ENCODE measurements at regions not wholly inside any gene's neighbourhood (a gene's known extent, or its start where the extent isn't known, plus 50 kb on each side); places are given as distances from the start of the nearest gene placed in this dataset.
A peak's percentile ranks its signal among the peaks of the same experiment; 100 is the strongest.

DNA sequence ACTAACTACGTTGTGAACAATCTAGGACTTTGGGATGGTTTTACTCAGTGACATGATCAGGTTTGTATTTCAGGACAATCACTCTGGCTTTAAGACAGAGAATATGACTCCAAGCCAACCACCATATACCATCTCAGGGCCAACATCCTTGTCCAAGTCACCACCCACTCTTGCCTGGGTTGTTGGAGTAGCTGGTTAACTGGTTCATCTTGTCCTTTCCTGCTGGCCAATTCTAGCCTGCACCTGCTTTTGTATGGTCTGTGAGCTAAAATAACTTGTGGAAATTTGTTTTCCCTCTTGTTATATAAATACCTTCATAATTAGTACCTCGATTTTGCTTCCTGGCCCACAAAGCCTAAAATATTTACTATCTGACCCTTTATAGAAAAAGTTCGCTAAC, 306.8 kb upstream of the STT3B start:
- Mint-ChIP-seq H3K27me3 (ENCODE audit: insufficient read depth, low read depth, poor library complexity) (peaks cover 2% of the 10 kb centered on the region), H3K4me3 (no peak overlapping the region), H3K27ac (no peak overlapping the region), H3K36me3 (ENCODE audit: low read depth) (no peaks in the 10 kb centered on the region), H3K9me3 (no peaks in the 10 kb centered on the region), H3K4me1 (peaks cover 15% of the 10 kb centered on the region; the same call in 2 of the 3 replicates)
- Histone ChIP-seq H2AFZ (peak overlapping the region; percentile 18; the same call in 1 of the 2 replicates), H3K4me1 (ENCODE audit: insufficient read depth) (peaks cover 6% of the 10 kb centered on the region; the same call in 1 of the 2 replicates), H3K4me3 (no peak overlapping the region), H3K27ac (ENCODE audit: low read depth) (no peak overlapping the region), H3K79me2 (replicated peaks; ENCODE audit: insufficient read depth) (no peaks in the 10 kb centered on the region), H3K4me2 (no peak overlapping the region), H4K20me1 (replicated peaks; ENCODE audit: insufficient read depth) (no peaks in the 10 kb centered on the region), H3K27me3 (ENCODE audit: insufficient read depth) (no peaks in the 10 kb centered on the region), H3F3A (replicated peaks; ENCODE audit: low read depth) (no peaks in the 10 kb centered on the region), H3K36me3 (ENCODE audit: insufficient read depth) (no peaks in the 10 kb centered on the region), H3K9me2 (ENCODE audit: insufficient read depth) (peaks cover 7% of the 10 kb centered on the region)
- ATAC-seq (no peak), DNase-seq (ENCODE audit: low spot score) (no peak)
- no peak for TF ChIP-seq ZNF331 (CRISPR knock-in tag; IDR thresholded peaks at IDR 0.05; ENCODE audit: low read depth)
- TF ChIP-seq STAT1 (IDR thresholded peaks at IDR 0.05; ENCODE audit: unreplicated experiment) = no peak
- TF ChIP-seq, protein P1, sequence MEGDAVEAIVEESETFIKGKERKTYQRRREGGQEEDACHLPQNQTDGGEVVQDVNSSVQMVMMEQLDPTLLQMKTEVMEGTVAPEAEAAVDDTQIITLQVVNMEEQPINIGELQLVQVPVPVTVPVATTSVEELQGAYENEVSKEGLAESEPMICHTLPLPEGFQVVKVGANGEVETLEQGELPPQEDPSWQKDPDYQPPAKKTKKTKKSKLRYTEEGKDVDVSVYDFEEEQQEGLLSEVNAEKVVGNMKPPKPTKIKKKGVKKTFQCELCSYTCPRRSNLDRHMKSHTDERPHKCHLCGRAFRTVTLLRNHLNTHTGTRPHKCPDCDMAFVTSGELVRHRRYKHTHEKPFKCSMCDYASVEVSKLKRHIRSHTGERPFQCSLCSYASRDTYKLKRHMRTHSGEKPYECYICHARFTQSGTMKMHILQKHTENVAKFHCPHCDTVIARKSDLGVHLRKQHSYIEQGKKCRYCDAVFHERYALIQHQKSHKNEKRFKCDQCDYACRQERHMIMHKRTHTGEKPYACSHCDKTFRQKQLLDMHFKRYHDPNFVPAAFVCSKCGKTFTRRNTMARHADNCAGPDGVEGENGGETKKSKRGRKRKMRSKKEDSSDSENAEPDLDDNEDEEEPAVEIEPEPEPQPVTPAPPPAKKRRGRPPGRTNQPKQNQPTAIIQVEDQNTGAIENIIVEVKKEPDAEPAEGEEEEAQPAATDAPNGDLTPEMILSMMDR (conservative IDR thresholded peaks at IDR 0.05; ENCODE audit: low read depth in 2 of 2) = no peak
- no peak for TF ChIP-seq ETS1 (IDR thresholded peaks at IDR 0.05)
- no peak for TF ChIP-seq POLR2AphosphoS5 (IDR thresholded peaks at IDR 0.05; ENCODE audit: low read depth)
- TF ChIP-seq EZH2phosphoT487 (IDR thresholded peaks at IDR 0.05; ENCODE audit: unreplicated experiment) = no peak
- no peak for TF ChIP-seq ZNF114 (CRISPR knock-in tag; IDR thresholded peaks at IDR 0.05)
- no peak for TF ChIP-seq NANOG (IDR thresholded peaks at IDR 0.05; ENCODE audit: borderline replicate concordance)

DNA sequence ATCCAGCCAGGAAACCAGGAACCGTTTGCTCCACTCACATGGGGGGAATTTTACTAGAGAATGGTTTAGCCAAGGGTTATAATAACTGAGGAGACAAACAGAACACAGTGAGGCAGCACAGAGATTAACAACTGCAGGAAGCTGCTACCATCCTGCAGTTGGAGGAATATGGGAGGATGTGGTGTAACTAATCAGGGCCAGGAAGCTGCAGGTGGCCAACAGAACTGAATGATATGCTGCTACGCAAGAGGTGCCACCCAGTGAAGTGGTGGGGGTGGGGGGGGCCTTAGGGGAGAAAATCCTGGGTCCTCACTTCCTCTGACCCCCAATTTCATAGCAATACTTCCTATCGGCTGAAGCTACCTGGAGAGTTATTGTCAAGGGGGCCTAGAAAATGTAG, 306.4 kb upstream of the STT3B start:
- Mint-ChIP-seq H3K4me1 (peaks cover 15% of the 10 kb centered on the region; the same call in 2 of the 3 replicates), H3K27ac (no peak overlapping the region)
- TF ChIP-seq, protein P1 (conservative IDR thresholded peaks at IDR 0.05; ENCODE audit: low read depth in 2 of 2) = no peak
- TF ChIP-seq EZH2phosphoT487 (IDR thresholded peaks at IDR 0.05; ENCODE audit: unreplicated experiment) (no peak), NANOG (IDR thresholded peaks at IDR 0.05; ENCODE audit: borderline replicate concordance) (no peak), CREB1 (CRISPR knock-in tag; IDR thresholded peaks at IDR 0.05; ENCODE audit: low read depth) (no peak), ZNF114 (CRISPR knock-in tag; IDR thresholded peaks at IDR 0.05) (no peak), ZNF462 (CRISPR knock-in tag; IDR thresholded peaks at IDR 0.05) (no peak), JUNB (IDR thresholded peaks at IDR 0.05; ENCODE audit: unreplicated experiment) (no peak)

More for the DNA sequence above, 306.4 kb upstream of the STT3B start:
- Histone ChIP-seq H4K20me1 (replicated peaks; ENCODE audit: insufficient read depth) (no peaks in the 10 kb centered on the region), H3K36me3 (ENCODE audit: insufficient read depth) (no peaks in the 10 kb centered on the region), H3K27ac (ENCODE audit: low read depth) (no peak overlapping the region), H3K9me2 (ENCODE audit: insufficient read depth) (peaks cover 7% of the 10 kb centered on the region), H3K4me2 (no peak overlapping the region), H3K79me2 (replicated peaks; ENCODE audit: insufficient read depth) (no peaks in the 10 kb centered on the region), H3K27me3 (ENCODE audit: insufficient read depth) (no peaks in the 10 kb centered on the region), H3K4me1 (ENCODE audit: insufficient read depth) (peaks cover 6% of the 10 kb centered on the region; the same call in 1 of the 2 replicates), H3F3A (replicated peaks; ENCODE audit: low read depth) (no peaks in the 10 kb centered on the region), H2AFZ (peak overlapping the region; percentile 18; the same call in 1 of the 2 replicates), H3K4me3 (no peak overlapping the region)
- Mint-ChIP-seq H3K36me3 (ENCODE audit: low read depth) (no peaks in the 10 kb centered on the region), H3K4me3 (no peak overlapping the region), H3K27me3 (ENCODE audit: insufficient read depth, low read depth, poor library complexity) (peaks cover 2% of the 10 kb centered on the region), H3K9me3 (no peaks in the 10 kb centered on the region)
- no peak for ATAC-seq
- DNase-seq (ENCODE audit: low spot score) = no peak
